ENCODE measurements at regions not wholly inside any gene's neighbourhood (a gene's known extent, or its start where the extent isn't known, plus 50 kb on each side); places are given as distances from the start of the nearest gene placed in this dataset.
"Not testable (repeated sequence)": the region's sequence is repeated elsewhere in the genome, so short reads cannot be mapped to it uniquely, and the experiment has no call there.

DNA sequence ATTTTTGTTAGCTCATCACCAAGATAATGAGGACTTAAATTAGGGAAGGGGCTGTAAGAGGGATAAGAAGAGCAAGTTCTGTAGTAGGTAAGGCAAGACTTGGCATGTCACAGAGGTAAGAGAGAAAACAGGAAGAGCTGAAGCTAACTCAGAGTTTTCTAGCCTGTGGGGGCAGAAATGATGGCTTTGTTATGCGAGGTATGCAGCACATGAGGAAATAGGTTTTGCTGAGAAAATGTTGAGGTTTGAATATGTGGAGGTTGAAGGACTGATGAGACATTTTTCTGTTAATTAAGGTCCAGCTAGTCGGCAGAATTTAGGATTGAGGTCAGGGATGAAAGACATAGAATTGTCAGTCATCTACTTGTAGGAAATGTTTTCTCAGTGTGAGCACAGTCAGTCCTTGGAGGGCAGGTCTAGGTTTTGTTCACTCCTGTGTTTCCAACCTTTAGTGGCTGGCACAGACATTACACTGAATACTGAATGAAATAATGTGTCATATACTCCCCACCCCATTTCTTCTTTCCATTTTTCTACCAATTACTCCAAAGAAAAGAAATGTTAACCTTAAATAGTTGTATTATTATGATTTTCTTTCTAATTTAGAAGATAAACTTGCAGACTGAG lies 154.0 kb upstream of the AADAT start:
- H3K9me3 Mint-ChIP-seq: peaks cover 3% of the 10 kb centered on the region
- no peaks in the 10 kb centered on the region for H3K27me3 Mint-ChIP-seq (ENCODE audit: low read depth)
- no peak for ATAC-seq
- no peaks in the 10 kb centered on the region for H3K4me1 Mint-ChIP-seq (ENCODE audit: low read depth)
- H3K36me3 Mint-ChIP-seq (ENCODE audit: insufficient read depth): no peaks in the 10 kb centered on the region
- DNase-seq: no peak
- H3K4me3 Mint-ChIP-seq: no peak overlapping the region

DNA sequence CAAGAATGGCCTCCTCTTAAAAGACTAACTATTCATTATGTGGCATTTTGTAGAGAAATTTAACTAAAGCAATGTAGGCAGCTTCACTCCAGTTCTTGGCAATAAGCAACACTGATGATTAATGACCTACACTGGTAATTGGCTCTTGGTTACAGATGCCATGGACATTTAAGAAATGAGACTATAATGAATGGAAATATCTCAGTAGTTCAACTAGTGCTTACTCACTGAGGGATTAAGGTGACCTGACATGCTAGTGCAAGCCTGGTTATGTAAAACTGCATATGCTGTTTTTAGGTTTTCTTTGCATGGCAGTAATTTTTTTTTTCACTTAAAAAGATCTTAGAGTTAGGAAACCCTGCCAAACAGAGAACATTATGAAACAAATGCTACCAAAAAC lies 152.7 kb upstream of the AADAT start:
- Mint-ChIP-seq H3K9me3 (peaks cover 3% of the 10 kb centered on the region), H3K36me3 (ENCODE audit: insufficient read depth) (no peaks in the 10 kb centered on the region)

DNA sequence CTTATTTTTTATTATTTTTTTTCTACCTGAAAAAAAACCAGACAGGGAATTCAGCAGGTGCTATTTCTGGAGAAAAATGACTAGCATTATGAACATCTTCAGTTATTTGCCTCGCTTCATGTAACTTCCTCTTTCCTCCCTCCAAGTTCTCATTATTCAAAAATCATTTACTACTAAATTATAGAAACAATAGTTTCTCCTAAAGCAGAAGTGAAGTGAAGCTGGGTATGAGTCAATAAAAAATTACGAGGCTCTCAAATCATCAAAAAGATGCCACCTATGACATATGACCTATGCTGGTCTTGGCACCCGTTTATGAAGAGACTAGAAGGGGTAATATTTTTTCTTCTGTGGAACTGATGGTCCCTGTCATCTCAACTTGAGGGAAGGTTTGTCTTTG lies 145.0 kb upstream of the AADAT start:
- H3K4me1 Mint-ChIP-seq (ENCODE audit: low read depth): no peaks in the 10 kb centered on the region
- ATAC-seq: no peak
- H3K36me3 Mint-ChIP-seq (ENCODE audit: insufficient read depth): no peaks in the 10 kb centered on the region
- peaks cover 2% of the 10 kb centered on the region for H3K9me3 Mint-ChIP-seq
- H3K4me3 Mint-ChIP-seq: no peak overlapping the region
- no peaks in the 10 kb centered on the region for H3K27me3 Mint-ChIP-seq (ENCODE audit: low read depth)
- DNase-seq: no peak

More for the DNA sequence above, 152.7 kb upstream of the AADAT start:
- H3K27me3 Mint-ChIP-seq (ENCODE audit: low read depth): no peaks in the 10 kb centered on the region
- ATAC-seq (no peak), DNase-seq (no peak)
- H3K4me3 Mint-ChIP-seq: no peak overlapping the region
- no peaks in the 10 kb centered on the region for H3K4me1 Mint-ChIP-seq (ENCODE audit: low read depth)

DNA sequence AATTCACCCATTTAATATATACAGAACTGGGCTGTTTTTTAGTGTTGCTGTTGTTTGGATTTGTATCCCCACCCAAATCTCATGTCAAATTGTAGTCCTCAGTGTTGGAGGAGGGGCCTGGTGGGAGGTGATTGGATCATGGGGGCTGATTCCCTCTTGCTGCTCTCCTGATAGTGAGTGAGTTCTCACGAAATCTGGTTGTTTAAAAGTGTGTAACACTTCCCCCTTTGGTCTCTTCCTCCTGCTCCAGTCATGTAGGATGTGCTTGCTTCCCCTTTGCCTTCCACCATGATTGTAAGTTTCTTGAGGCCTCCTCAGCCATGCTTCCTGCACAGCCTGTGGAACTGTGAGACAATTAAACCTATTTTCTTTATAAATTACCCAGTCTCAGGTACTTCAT lies 141.6 kb upstream of the AADAT start:
- DNase-seq (no peak), ATAC-seq (no peak)
- no peaks in the 10 kb centered on the region for H3K9me3 Mint-ChIP-seq
- H3K36me3 Mint-ChIP-seq (ENCODE audit: insufficient read depth): no peaks in the 10 kb centered on the region
- H3K4me1 Mint-ChIP-seq (ENCODE audit: low read depth): no peaks in the 10 kb centered on the region
- H3K27me3 Mint-ChIP-seq (ENCODE audit: low read depth): no peaks in the 10 kb centered on the region
- no peak overlapping the region for H3K4me3 Mint-ChIP-seq

DNA sequence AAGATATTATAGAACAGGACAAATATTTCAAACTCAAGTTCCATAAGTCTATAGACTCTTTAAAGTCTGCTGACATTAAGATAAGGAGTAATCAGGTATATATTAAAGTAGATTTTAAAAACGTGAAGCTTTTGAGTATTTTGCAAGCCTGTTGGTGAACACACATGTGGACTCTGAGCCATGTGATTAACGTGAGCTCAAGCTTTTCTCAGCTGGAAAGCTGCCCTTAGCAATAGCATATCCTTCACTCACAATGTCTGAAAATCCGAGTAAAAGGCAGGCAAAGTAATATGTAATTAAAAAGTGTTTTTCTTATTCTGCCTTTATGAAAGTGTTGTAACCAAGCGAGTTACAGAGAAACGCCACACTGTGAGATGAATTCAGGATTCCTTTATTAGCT lies 140.5 kb upstream of the AADAT start:
- H3K4me3 Mint-ChIP-seq: no peak overlapping the region
- no peaks in the 10 kb centered on the region for H3K4me1 Mint-ChIP-seq (ENCODE audit: low read depth)
- ATAC-seq (no peak), DNase-seq (no peak)
- no peaks in the 10 kb centered on the region for H3K27me3 Mint-ChIP-seq (ENCODE audit: low read depth)
- H3K36me3 Mint-ChIP-seq (ENCODE audit: insufficient read depth): no peaks in the 10 kb centered on the region
- H3K9me3 Mint-ChIP-seq: no peaks in the 10 kb centered on the region

DNA sequence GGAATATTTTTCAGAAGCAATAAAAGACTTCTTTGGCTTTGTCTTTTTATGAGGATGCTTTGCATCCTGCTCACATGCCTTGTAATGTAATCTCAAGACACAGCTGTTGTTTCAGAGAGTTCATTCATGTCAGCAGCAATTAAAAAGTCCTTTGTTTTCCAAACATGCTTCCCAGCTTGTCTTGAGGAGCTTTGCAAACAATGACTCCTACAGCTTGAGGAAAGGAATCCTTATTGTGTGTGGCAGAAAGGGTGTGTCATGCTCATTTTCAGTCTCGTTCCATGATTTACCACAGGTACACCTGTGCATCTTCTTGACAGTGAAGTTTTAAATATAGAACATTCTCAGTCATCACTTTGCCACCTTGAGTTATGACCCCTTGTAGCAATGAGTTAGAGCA lies 139.2 kb upstream of the AADAT start:
- H3K4me3 Mint-ChIP-seq: no peak overlapping the region
- no peaks in the 10 kb centered on the region for H3K36me3 Mint-ChIP-seq (ENCODE audit: insufficient read depth)
- no peaks in the 10 kb centered on the region for H3K27me3 Mint-ChIP-seq (ENCODE audit: low read depth)
- H3K4me1 Mint-ChIP-seq (ENCODE audit: low read depth): no peaks in the 10 kb centered on the region
- DNase-seq: no peak
- ATAC-seq: no peak
- no peaks in the 10 kb centered on the region for H3K9me3 Mint-ChIP-seq

DNA sequence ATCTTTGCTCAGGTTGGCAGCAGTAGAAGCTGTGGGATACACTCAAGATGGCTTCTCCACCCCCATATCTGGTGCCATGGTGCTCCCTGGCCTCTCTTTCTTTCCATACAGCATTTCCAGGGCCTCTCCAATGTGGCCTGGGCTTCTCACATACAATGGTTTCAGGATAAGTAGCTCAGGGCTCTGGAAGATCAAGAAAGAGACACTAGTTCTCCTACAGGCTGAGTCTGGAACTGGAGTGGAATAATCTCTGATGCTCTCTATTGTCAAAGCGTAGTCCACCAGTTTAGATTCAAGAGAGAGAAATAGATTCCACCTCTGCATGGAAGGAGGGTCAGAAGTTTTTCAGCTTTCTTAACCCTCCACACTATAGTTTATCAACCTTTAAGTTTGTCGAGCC lies 138.2 kb upstream of the AADAT start:
- ATAC-seq (no peak), DNase-seq (no peak)
- Mint-ChIP-seq H3K9me3 (peaks cover 3% of the 10 kb centered on the region), H3K4me1 (ENCODE audit: low read depth) (no peaks in the 10 kb centered on the region), H3K36me3 (ENCODE audit: insufficient read depth) (no peaks in the 10 kb centered on the region), H3K27me3 (ENCODE audit: low read depth) (no peaks in the 10 kb centered on the region), H3K4me3 (no peak overlapping the region)

DNA sequence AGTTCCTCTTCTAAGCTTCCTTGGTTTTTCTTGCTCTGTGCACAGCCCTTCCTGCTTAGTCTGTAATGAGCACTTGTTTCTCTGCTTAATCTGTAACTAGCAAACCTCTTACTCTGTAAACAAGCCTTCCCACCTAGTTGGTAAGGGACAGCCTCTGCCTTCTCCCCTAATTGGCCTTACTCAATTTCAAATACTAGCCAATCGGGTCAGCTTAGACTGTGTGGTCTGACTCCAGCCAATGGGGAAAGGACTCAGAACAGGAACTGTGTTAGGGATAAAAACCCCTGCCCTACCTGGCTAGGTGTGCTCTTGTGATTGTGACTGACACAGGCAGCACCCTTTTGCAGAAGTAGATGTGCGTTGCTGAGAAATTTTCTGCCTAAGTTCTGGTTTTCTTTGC lies 136.5 kb upstream of the AADAT start:
- Mint-ChIP-seq H3K36me3 (ENCODE audit: insufficient read depth) (no peaks in the 10 kb centered on the region), H3K9me3 (peaks cover 11% of the 10 kb centered on the region), H3K27me3 (ENCODE audit: low read depth) (no peaks in the 10 kb centered on the region), H3K4me3 (no peak overlapping the region), H3K4me1 (ENCODE audit: low read depth) (no peaks in the 10 kb centered on the region)
- ATAC-seq (no peak), DNase-seq (no peak)

DNA sequence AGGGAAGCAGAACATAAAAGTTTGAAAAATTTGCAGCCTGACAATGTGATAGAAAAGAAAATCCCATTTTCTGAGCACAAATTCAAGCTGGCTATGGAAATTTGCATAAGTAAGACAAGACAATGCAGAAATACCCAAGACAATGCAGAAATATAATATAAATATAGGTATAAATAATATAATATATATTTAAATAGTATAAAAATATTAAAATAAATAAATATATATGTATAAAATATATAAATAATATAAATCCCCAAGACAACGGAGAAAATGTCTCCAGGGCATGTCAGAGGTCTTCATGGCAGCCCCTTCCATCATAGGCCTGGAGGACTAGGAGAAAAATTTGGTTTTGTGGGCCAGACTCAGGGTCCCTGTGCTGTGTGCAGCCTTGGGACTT lies 125.0 kb upstream of the AADAT start:
- no peak for ATAC-seq
- no peaks in the 10 kb centered on the region for H3K36me3 Mint-ChIP-seq (ENCODE audit: insufficient read depth)
- H3K4me1 Mint-ChIP-seq (ENCODE audit: low read depth): no peaks in the 10 kb centered on the region
- peaks cover 41% of the 10 kb centered on the region for H3K9me3 Mint-ChIP-seq
- H3K4me3 Mint-ChIP-seq: no peak overlapping the region
- no peaks in the 10 kb centered on the region for H3K27me3 Mint-ChIP-seq (ENCODE audit: low read depth)
- DNase-seq: no peak

DNA sequence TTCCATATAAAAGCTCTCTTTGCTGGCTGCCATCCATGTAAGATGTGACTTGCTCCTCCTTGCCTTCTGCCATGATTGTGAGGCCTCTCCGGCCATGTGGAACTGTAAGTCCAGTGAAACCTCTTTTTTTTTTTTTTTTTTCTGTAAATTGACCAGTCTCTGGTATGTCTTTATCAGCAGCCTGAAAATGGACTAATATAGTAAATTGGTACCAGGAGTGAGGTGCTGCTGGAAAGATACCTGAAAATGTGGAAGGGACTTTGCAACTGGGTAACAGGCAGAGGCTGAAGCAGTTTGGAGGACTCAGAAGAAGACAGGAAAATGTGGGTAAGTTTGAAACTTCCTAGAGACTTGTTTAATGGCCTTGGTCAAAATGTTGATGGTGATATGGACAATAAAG lies 124.3 kb upstream of the AADAT start:
- ATAC-seq: no peak
- Mint-ChIP-seq H3K36me3 (ENCODE audit: insufficient read depth) (no peaks in the 10 kb centered on the region), H3K9me3 (peaks cover 40% of the 10 kb centered on the region)

DNA sequence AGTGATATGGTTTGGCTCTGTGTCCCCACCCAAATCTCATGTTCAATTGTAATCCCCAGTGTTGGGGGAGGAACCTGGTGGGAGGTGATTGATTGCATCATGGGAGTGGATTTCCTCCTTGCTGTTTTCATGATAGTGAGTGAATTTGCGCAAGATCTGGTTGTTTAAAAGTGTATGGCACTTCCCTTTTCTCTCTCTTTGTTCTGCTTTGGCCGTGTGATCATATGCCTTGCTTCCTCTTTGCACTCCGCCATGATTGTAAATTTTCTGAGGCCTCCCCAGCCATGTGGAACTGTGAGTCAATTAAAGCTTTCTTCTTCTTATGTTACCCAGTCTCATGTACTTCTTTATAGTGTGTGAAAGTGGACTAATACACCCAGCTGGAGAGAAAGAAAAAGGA lies 113.0 kb upstream of the AADAT start:
- Mint-ChIP-seq H3K9me3 (peaks cover 7% of the 10 kb centered on the region), H3K4me3 (no peak overlapping the region), H3K36me3 (ENCODE audit: insufficient read depth) (no peaks in the 10 kb centered on the region), H3K27me3 (ENCODE audit: low read depth) (no peaks in the 10 kb centered on the region), H3K4me1 (ENCODE audit: low read depth) (no peaks in the 10 kb centered on the region)
- ATAC-seq (no peak), DNase-seq (no peak)

More for the DNA sequence above, 124.3 kb upstream of the AADAT start:
- no peak for DNase-seq
- Mint-ChIP-seq H3K4me3 (no peak overlapping the region), H3K4me1 (ENCODE audit: low read depth) (no peaks in the 10 kb centered on the region), H3K27me3 (ENCODE audit: low read depth) (no peaks in the 10 kb centered on the region)

DNA sequence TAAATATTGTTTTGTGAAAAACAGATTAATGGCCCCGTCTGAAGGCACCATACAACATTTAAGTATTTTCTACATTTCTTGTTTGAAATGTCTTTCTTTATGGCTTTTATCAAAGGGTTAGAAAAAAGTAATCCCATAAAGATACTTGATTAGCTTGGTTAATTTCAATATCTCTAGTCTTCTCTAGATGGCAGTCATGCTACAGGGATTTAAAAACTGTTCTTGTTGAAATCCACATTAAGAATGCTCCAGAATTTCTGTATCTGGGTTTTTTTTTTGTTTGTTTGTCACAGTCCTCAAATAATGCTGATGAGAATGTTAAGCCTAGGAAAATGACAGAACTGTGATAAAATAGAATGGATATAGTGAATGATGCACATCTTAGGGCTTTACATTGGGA lies 109.0 kb upstream of the AADAT start:
- Mint-ChIP-seq H3K9me3 (peaks cover 3% of the 10 kb centered on the region), H3K4me3 (no peak overlapping the region), H3K27me3 (ENCODE audit: low read depth) (no peaks in the 10 kb centered on the region), H3K36me3 (ENCODE audit: insufficient read depth) (no peaks in the 10 kb centered on the region), H3K4me1 (ENCODE audit: low read depth) (no peaks in the 10 kb centered on the region)
- DNase-seq: no peak
- no peak for ATAC-seq

DNA sequence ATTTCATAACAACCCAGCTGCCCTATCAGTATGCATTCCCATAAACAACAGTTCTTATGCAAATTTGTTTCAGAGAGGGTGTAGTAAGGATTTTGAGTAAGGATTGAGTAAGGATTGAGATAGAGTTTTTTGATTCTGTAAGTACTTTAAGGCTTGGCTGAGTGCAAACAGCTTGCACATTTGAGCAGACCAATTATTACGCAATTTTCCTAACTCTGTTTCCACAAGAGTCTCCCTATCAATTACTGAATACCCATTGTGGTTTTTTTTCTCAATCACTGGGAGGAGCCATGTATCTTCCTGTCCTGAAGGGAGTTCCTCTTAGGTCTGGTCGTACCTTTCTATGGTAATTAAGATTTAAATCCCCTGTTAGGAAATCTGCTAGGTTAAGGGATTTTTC lies 105.0 kb upstream of the AADAT start:
- H3K9me3 Mint-ChIP-seq, ATAC-seq, H3K4me3 Mint-ChIP-seq: not testable (repeated sequence)

DNA sequence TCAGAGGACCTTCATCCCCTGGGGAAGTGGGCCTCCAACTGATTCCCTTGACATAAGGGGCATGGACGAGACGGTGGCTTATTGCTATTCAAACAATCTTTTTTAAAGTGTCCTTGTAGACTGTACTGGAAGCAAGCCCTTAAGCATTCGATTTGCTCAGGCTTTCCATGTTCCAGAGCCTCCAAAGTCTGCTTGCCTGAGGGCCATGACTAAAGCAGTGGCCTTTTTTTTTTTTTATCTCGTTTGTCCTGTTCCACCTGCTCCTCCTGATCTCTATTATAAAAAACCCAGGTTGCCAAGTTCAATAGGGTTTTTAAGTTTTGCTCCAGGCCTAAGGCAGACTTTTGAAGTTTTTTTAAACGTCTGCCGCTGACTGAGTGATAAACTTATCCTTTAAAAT lies 103.7 kb upstream of the AADAT start:
- DNase-seq: no peak
- Mint-ChIP-seq H3K4me1 (ENCODE audit: low read depth) (no peaks in the 10 kb centered on the region), H3K36me3 (ENCODE audit: insufficient read depth) (no peaks in the 10 kb centered on the region), H3K4me3 (no peak overlapping the region), H3K9me3 (no peaks in the 10 kb centered on the region), H3K27me3 (ENCODE audit: low read depth) (peaks cover under 1% of the 10 kb centered on the region)
- no peak for ATAC-seq

More for the DNA sequence above, 105.0 kb upstream of the AADAT start:
- not testable (repeated sequence) for H3K27me3 Mint-ChIP-seq (ENCODE audit: low read depth); H3K36me3 Mint-ChIP-seq (ENCODE audit: insufficient read depth); H3K4me1 Mint-ChIP-seq (ENCODE audit: low read depth); DNase-seq

DNA sequence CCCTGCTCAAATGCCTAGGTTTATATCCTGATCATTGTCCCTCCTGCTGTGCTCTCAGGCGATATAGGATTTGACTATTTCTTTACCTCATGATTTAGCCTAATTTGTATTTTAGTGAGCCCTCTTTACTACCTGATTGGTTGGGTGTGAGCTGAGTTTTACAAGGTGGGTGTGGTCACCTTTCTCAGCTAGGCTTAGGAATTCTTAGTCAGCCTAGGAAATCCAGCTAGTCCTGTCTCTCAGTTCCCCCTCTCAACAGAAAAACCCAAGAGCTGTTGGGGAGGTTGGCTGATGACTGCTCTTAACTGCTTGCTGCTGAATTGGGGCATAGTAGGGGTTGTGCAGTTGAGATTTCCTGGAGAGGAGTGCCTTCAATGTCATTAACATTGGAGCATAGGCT lies 100.5 kb upstream of the AADAT start:
- no peak overlapping the region for H3K4me3 Mint-ChIP-seq
- no peaks in the 10 kb centered on the region for H3K4me1 Mint-ChIP-seq (ENCODE audit: low read depth)
- DNase-seq (no peak), ATAC-seq (no peak)
- no peaks in the 10 kb centered on the region for H3K36me3 Mint-ChIP-seq (ENCODE audit: insufficient read depth)
- H3K9me3 Mint-ChIP-seq: no peaks in the 10 kb centered on the region
- peaks cover 3% of the 10 kb centered on the region for H3K27me3 Mint-ChIP-seq (ENCODE audit: low read depth)

DNA sequence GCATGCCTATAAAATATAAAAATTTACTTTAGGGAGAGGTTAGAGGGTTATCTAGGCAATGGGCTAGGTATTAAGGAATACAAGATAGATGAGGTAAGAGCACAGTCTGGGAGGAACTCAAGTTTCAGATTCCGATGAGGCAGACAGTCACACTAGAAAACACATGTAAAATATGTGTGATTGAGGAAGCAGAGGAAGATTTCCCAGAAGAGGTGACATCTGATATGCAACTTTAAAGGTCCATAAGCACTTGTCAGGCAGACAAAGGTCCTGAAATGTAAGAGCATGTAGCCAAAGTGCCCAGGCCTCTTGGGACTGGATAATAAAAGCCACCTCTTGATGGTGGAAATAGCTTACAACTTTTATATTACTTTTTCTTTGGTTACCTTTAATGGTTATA lies 81.1 kb upstream of the AADAT start:
- ATAC-seq (no peak), DNase-seq (no peak)
- peaks cover under 1% of the 10 kb centered on the region for H3K9me3 Mint-ChIP-seq
- no peaks in the 10 kb centered on the region for H3K27me3 Mint-ChIP-seq (ENCODE audit: low read depth)
- no peaks in the 10 kb centered on the region for H3K36me3 Mint-ChIP-seq (ENCODE audit: insufficient read depth)
- no peaks in the 10 kb centered on the region for H3K4me1 Mint-ChIP-seq (ENCODE audit: low read depth)
- H3K4me3 Mint-ChIP-seq: no peak overlapping the region
